ENCODE measurements at regions not wholly inside any gene's neighbourhood (a gene's known extent, or its start where the extent isn't known, plus 50 kb on each side); places are given as distances from the start of the nearest gene placed in this dataset.

GRCh38 chr3:103385961-103386656, 951.3 kb downstream of the ZPLD1 start:
- Histone ChIP-seq H3K4me1 (ENCODE audit: control insufficient read depth, extremely low read depth, insufficient read depth, low read length) (no peaks in the 10 kb centered on the region), H3K9me1 (ENCODE audit: control insufficient read depth, extremely low read depth, insufficient read depth, low read length) (no peaks in the 10 kb centered on the region), H3K4me3 (ENCODE audit: control insufficient read depth in 2 of 3, extremely low read depth in 1 of 3, insufficient read depth in 2 of 3, low read depth in 1 of 3, low read length in 3 of 3) (no peak overlapping the region), H2AFZ (ENCODE audit: control insufficient read depth, low read length) (no peak overlapping the region), H3K9ac (ENCODE audit: control insufficient read depth, extremely low read depth, insufficient read depth, low read length) (no peak overlapping the region), H4K20me1 (ENCODE audit: control insufficient read depth, extremely low read depth, insufficient read depth, low read length) (no peaks in the 10 kb centered on the region), H3K36me3 (ENCODE audit: control insufficient read depth in 2 of 2, extremely low read depth in 1 of 2, insufficient read depth in 2 of 2, low read length in 2 of 2) (no peaks in the 10 kb centered on the region), H3K4me2 (ENCODE audit: control insufficient read depth, extremely low read depth, insufficient read depth, low read depth, low read length) (no peak overlapping the region), H3K79me2 (ENCODE audit: control insufficient read depth, insufficient read depth, low read length) (no peaks in the 10 kb centered on the region), H3K27me3 (ENCODE audit: control insufficient read depth, extremely low read depth, insufficient read depth, low read length) (no peaks in the 10 kb centered on the region), H3K9me3 (ENCODE audit: control insufficient read depth, low read depth, low read length) (no peaks in the 10 kb centered on the region), H3K27ac (ENCODE audit: control insufficient read depth, insufficient read depth, low read length) (no peak overlapping the region)
- DNase-seq (ENCODE audit: low read depth, low spot score), result no peak
- dilution Hi-C loops (cut with MboI; ENCODE audit: extremely low pct_ligation_motif_present, low sequenced_read_pairs), result no loop called here
- no peak for FAIRE-seq
- no peak for TF ChIP-seq CTCF (optimal IDR thresholded peaks at IDR 0.05 in 1 of 3, IDR thresholded peaks at IDR 0.05 in 1 of 3, conservative IDR thresholded peaks at IDR 0.05 in 1 of 3; ENCODE audit: extremely low read depth in 1 of 3, insufficient read depth in 2 of 3, low read length in 3 of 3)
- no peak for TF ChIP-seq EZH2 (IDR thresholded peaks at IDR 0.05; ENCODE audit: low read length)

GRCh38 chr3:103388214-103388613, 953.4 kb downstream of the ZPLD1 start:
- Histone ChIP-seq H3K27me3 (ENCODE audit: control insufficient read depth, extremely low read depth, insufficient read depth, low read length) (no peaks in the 10 kb centered on the region), H2AFZ (ENCODE audit: control insufficient read depth, low read length) (no peak overlapping the region), H3K9me1 (ENCODE audit: control insufficient read depth, extremely low read depth, insufficient read depth, low read length) (no peaks in the 10 kb centered on the region), H3K4me2 (ENCODE audit: control insufficient read depth, extremely low read depth, insufficient read depth, low read depth, low read length) (no peak overlapping the region), H3K4me3 (ENCODE audit: control insufficient read depth in 2 of 3, extremely low read depth in 1 of 3, insufficient read depth in 2 of 3, low read depth in 1 of 3, low read length in 3 of 3) (no peak overlapping the region), H3K9me3 (ENCODE audit: control insufficient read depth, low read depth, low read length) (no peaks in the 10 kb centered on the region), H3K27ac (ENCODE audit: control insufficient read depth, insufficient read depth, low read length) (no peak overlapping the region), H3K9ac (ENCODE audit: control insufficient read depth, extremely low read depth, insufficient read depth, low read length) (no peak overlapping the region), H3K79me2 (ENCODE audit: control insufficient read depth, insufficient read depth, low read length) (no peaks in the 10 kb centered on the region), H4K20me1 (ENCODE audit: control insufficient read depth, extremely low read depth, insufficient read depth, low read length) (no peaks in the 10 kb centered on the region), H3K4me1 (ENCODE audit: control insufficient read depth, extremely low read depth, insufficient read depth, low read length) (no peaks in the 10 kb centered on the region), H3K36me3 (ENCODE audit: control insufficient read depth in 2 of 2, extremely low read depth in 1 of 2, insufficient read depth in 2 of 2, low read length in 2 of 2) (no peaks in the 10 kb centered on the region)
- no peak for FAIRE-seq
- dilution Hi-C loops (cut with MboI; ENCODE audit: extremely low pct_ligation_motif_present, low sequenced_read_pairs), result no loop called here
- no peak for DNase-seq (ENCODE audit: low read depth, low spot score)
- TF ChIP-seq EZH2 (IDR thresholded peaks at IDR 0.05; ENCODE audit: low read length) (no peak), CTCF (optimal IDR thresholded peaks at IDR 0.05 in 1 of 3, IDR thresholded peaks at IDR 0.05 in 1 of 3, conservative IDR thresholded peaks at IDR 0.05 in 1 of 3; ENCODE audit: extremely low read depth in 1 of 3, insufficient read depth in 2 of 3, low read length in 3 of 3) (no peak)
